ENCODE measurements at regions not wholly inside any gene's neighbourhood (a gene's known extent, or its start where the extent isn't known, plus 50 kb on each side); places are given as distances from the start of the nearest gene placed in this dataset.

GRCh38 chr14:82533351-82533750 lies 999.7 kb upstream of the SEL1L start:
- TF ChIP-seq, protein P1, sequence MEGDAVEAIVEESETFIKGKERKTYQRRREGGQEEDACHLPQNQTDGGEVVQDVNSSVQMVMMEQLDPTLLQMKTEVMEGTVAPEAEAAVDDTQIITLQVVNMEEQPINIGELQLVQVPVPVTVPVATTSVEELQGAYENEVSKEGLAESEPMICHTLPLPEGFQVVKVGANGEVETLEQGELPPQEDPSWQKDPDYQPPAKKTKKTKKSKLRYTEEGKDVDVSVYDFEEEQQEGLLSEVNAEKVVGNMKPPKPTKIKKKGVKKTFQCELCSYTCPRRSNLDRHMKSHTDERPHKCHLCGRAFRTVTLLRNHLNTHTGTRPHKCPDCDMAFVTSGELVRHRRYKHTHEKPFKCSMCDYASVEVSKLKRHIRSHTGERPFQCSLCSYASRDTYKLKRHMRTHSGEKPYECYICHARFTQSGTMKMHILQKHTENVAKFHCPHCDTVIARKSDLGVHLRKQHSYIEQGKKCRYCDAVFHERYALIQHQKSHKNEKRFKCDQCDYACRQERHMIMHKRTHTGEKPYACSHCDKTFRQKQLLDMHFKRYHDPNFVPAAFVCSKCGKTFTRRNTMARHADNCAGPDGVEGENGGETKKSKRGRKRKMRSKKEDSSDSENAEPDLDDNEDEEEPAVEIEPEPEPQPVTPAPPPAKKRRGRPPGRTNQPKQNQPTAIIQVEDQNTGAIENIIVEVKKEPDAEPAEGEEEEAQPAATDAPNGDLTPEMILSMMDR (IDR thresholded peaks at IDR 0.05) = no peak
- Histone ChIP-seq H3K27ac (no peak overlapping the region), H3K27me3 (no peaks in the 10 kb centered on the region), H3K36me3 (no peaks in the 10 kb centered on the region), H3K4me3 (no peak overlapping the region), H3K9me3 (no peaks in the 10 kb centered on the region), H3K4me1 (no peaks in the 10 kb centered on the region)
- FAIRE-seq (no peak), DNase-seq (no peak), ATAC-seq (no peak)
- 64 to 81% methylated on average over 2 of the region's 2 CpGs for WGBS, 2 donors
- intact Hi-C loops (cut with DNase I) = no loop called here

- H3K36me3 ChIP-seq = no peaks in the 10 kb centered on the region
- DNase-seq (no peak), ATAC-seq (no peak), FAIRE-seq (no peak)
- no peaks in the 10 kb centered on the region for H3K9me3 ChIP-seq
- intact Hi-C loops (cut with DNase I) = no loop called here
- TF ChIP-seq, protein P1 (IDR thresholded peaks at IDR 0.05) = no peak
- WGBS, 2 donors = 13 to 51% methylated on average over 2 of the region's 2 CpGs
- H3K4me1 ChIP-seq = no peaks in the 10 kb centered on the region
- H3K27ac ChIP-seq = no peak overlapping the region
- H3K4me3 ChIP-seq = no peak overlapping the region
- no peaks in the 10 kb centered on the region for H3K27me3 ChIP-seq
These were observed 1002.9 kb upstream of the SEL1L start for GRCh38 chr14:82536566-82536965.

DNA sequence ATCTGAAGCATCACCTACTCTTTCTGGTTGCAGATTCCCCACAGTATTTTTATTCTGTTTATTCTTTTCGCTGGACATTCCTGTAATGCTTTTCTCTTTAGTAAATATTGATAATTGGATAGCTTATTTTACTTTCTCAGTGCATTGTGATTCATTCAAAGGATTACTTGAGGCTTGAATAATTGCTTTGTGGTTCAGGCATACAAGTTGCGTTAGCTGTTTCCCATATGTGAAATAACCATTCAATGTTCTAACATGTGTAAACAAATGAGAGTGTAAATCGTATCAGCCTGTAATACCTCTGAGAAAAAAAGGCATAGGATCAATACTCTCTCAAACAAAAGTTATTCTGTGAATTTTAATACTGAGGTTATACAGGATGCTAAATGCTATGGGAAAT lies 1004.2 kb upstream of the SEL1L start:
- H3K9me3 ChIP-seq = no peaks in the 10 kb centered on the region
- WGBS, 2 donors = 29 to 44% methylated on average over 3 of the region's 3 CpGs

GRCh38 chr14:82546401-82546800 lies 1012.7 kb upstream of the SEL1L start:
- WGBS, 2 donors = 68 to 74% methylated on average over 2 of the region's 2 CpGs
- no peak for ATAC-seq
- DNase-seq = no peak
- Histone ChIP-seq H3K4me3 (no peak overlapping the region), H3K27me3 (no peaks in the 10 kb centered on the region), H3K36me3 (no peaks in the 10 kb centered on the region), H3K27ac (no peak overlapping the region), H3K4me1 (no peaks in the 10 kb centered on the region), H3K9me3 (no peaks in the 10 kb centered on the region)
- intact Hi-C loops (cut with DNase I) = no loop called here
- TF ChIP-seq, protein P1 (IDR thresholded peaks at IDR 0.05) = no peak
- no peak for FAIRE-seq

More for the DNA sequence above, 1004.2 kb upstream of the SEL1L start:
- no peaks in the 10 kb centered on the region for H3K4me1 ChIP-seq
- TF ChIP-seq, protein P1 (IDR thresholded peaks at IDR 0.05) = no peak
- DNase-seq (no peak), FAIRE-seq (no peak), ATAC-seq (no peak)
- no peak overlapping the region for H3K4me3 ChIP-seq
- H3K27me3 ChIP-seq = no peaks in the 10 kb centered on the region
- no peaks in the 10 kb centered on the region for H3K36me3 ChIP-seq
- H3K27ac ChIP-seq = no peak overlapping the region
- intact Hi-C loops (cut with DNase I) = no loop called here

DNA sequence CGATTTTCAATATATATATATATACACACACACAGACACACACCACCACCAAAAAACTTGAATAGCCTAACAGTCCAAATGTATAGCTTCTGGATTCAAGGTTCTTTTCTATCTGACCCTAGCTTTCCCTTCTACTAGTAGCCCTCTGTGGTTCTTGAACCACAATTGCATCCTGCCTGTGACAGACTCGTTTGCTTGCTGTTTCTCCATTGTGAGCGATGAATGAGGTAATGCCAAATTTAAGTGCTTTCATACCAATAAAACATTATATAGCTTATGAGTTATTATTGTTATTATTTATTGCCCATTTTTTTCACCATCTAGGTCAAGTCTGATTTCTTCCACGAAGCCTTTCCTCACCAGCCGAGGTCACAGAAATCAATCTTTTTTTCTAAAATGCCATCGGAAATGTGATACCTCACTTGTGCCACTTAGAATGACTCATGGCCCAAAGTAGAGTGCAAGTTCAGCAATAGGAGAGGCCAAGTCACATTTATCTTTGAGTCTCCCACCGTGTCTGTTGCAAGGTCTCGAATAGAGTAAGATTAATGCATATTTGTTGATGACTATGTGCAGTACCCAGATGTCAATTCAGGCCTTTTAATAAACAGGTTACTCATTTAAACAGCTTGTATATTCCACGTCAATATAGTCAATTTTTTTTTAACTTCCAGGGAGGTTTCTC lies 1015.8 kb upstream of the SEL1L start:
- H3K4me3 ChIP-seq = no peak overlapping the region
- H3K4me1 ChIP-seq = no peaks in the 10 kb centered on the region
- ATAC-seq (no peak), DNase-seq (no peak), FAIRE-seq (no peak)
- no peaks in the 10 kb centered on the region for H3K9me3 ChIP-seq
- TF ChIP-seq, protein P1 (IDR thresholded peaks at IDR 0.05) = no peak
- intact Hi-C loops (cut with DNase I) = no loop called here
- H3K27me3 ChIP-seq = no peaks in the 10 kb centered on the region
- H3K27ac ChIP-seq = no peak overlapping the region
- H3K36me3 ChIP-seq = no peaks in the 10 kb centered on the region
- WGBS, 2 donors = 48 to 62% methylated on average over 9 of the region's 9 CpGs
